Uterus (tissue), 3 donors: ENCODE measurements at regions not wholly inside any gene's neighbourhood (a gene's known extent, or its start where the extent isn't known, plus 50 kb on each side); places are given as distances from the start of the nearest gene placed in this dataset.

Experiments used
- DNase-seq, 2 donors: peaks; one replicate each; pipeline ENCODE4 v3.0.0-alpha.2; 2019 to 2020
- H3K27ac ChIP-seq, 2 donors: fragments of 200-600 bp; sonication (generic); 1 replicate in 1 of 2; 2 replicates in 1 of 2; pipeline ENCODE4 v1.5.1; 2016 to 2018
- H3K27me3 ChIP-seq, 2 donors: fragments of 200-600 bp; sonication (generic); one replicate each; pipeline ENCODE4 v1.5.1; 2018 to 2019; ENCODE audit warnings: control low read depth in 1 of 2
- H3K36me3 ChIP-seq, 2 donors: fragments of 200-600 bp; sonication (generic); one replicate each; pipeline ENCODE4 v1.5.1; 2019; ENCODE audit warnings: control low read depth in 1 of 2
- H3K4me1 ChIP-seq, 2 donors: fragments of 200-600 bp; sonication (generic); one replicate each; pipeline ENCODE4 v1.5.1; 2018 to 2019; ENCODE audit warnings: control low read depth in 1 of 2
- H3K4me3 ChIP-seq, 2 donors: fragments of 200-600 bp; sonication (generic); 1 replicate in 1 of 2; 2 replicates in 1 of 2; pipeline ENCODE4 v1.5.1; 2018 to 2019; ENCODE audit warnings: mild to moderate bottlenecking in 1 of 2
- H3K9me3 ChIP-seq, 2 donors: fragments of 200-600 bp; sonication (generic); one replicate each; pipeline ENCODE4 v1.5.1; 2019; ENCODE audit warnings: control low read depth in 1 of 2
- POLR2A ChIP-seq, 2 donors: fragments of 450-650 bp; IDR thresholded peaks; one replicate each; pipeline ENCODE4 v1.6.1; 2016; ENCODE audit warnings: antibody characterized with exemption in 2 of 2, mild to moderate bottlenecking in 1 of 2, moderate library complexity in 1 of 2
- intact Hi-C: fragments of 100-400 bp; cut with DNase I; formaldehyde crosslinking; loops from one replicate; pipeline ENCODE4 v1.15.1; 2023; ENCODE audit warnings: low total_unique reads
- TF ChIP-seq, protein P1 (sequence below), 4 experiments: fragments of 200-600 bp in 2 of 4; fragments of 450-650 bp in 2 of 4; sonication (generic) in 2 of 4; IDR thresholded peaks; one replicate each; pipeline ENCODE4 v1.5.1; 2016 to 2019; ENCODE audit warnings: antibody characterized with exemption in 4 of 4, mild to moderate bottlenecking in 2 of 4, moderate library complexity in 1 of 4
- donor health status: DM: yes; HTN: yes; CAD: no.

GRCh38 chr9:107621436-107621835 is 131.9 kb upstream of the KLF4 start:
- no peaks in the 10 kb centered on the region for H3K4me1 ChIP-seq
- H3K9me3 ChIP-seq, result no peaks in the 10 kb centered on the region
- intact Hi-C loops, result no loop called here
- no peak for DNase-seq
- TF ChIP-seq POLR2A (IDR thresholded peaks at IDR 0.05), result no peak
- TF ChIP-seq, protein P1, sequence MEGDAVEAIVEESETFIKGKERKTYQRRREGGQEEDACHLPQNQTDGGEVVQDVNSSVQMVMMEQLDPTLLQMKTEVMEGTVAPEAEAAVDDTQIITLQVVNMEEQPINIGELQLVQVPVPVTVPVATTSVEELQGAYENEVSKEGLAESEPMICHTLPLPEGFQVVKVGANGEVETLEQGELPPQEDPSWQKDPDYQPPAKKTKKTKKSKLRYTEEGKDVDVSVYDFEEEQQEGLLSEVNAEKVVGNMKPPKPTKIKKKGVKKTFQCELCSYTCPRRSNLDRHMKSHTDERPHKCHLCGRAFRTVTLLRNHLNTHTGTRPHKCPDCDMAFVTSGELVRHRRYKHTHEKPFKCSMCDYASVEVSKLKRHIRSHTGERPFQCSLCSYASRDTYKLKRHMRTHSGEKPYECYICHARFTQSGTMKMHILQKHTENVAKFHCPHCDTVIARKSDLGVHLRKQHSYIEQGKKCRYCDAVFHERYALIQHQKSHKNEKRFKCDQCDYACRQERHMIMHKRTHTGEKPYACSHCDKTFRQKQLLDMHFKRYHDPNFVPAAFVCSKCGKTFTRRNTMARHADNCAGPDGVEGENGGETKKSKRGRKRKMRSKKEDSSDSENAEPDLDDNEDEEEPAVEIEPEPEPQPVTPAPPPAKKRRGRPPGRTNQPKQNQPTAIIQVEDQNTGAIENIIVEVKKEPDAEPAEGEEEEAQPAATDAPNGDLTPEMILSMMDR (IDR thresholded peaks at IDR 0.05), result no peak
- H3K27me3 ChIP-seq, result no peaks in the 10 kb centered on the region
- peak overlapping the region; percentile 39 to 57 for H3K27ac ChIP-seq
- no peak overlapping the region for H3K4me3 ChIP-seq
- H3K36me3 ChIP-seq, result no peaks in the 10 kb centered on the region

GRCh38 chr9:107620801-107621200 is 131.2 kb upstream of the KLF4 start:
- DNase-seq, result peak; percentile 51
- intact Hi-C loops, result no loop called here
- peak in 1 of 2 donors; percentile 22 for TF ChIP-seq POLR2A (IDR thresholded peaks at IDR 0.05)
- TF ChIP-seq, protein P1 (IDR thresholded peaks at IDR 0.05), result no peak
- Histone ChIP-seq H3K4me3 (no peak overlapping the region), H3K9me3 (no peaks in the 10 kb centered on the region), H3K27ac (peak overlapping the region; percentile 39 to 57), H3K36me3 (no peaks in the 10 kb centered on the region), H3K4me1 (no peaks in the 10 kb centered on the region), H3K27me3 (no peaks in the 10 kb centered on the region)

DNA sequence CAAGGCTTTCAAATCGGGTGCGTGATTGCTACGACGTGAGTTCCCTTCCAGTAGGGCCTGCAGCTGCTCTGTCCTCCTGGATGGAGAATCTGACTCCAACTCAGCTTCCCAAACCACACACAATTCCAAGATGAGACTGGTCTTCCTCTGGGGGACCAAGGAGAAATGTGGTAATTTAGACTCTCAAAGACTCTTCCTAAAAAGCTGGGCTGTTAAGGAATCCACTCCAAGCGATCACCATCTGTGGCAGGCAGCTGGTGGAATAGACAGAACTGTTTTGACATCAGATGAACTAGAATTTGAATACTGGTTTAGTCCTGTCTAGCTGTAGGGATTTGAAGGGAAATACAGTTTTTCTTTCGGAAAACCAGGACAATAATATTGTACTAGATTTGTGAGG is 130.7 kb upstream of the KLF4 start:
- peak overlapping the region; percentile 39 to 57 for H3K27ac ChIP-seq
- TF ChIP-seq POLR2A (IDR thresholded peaks at IDR 0.05), result no peak
- no peak overlapping the region for H3K4me3 ChIP-seq

GRCh38 chr9:107615321-107615720 is 125.8 kb upstream of the KLF4 start:
- DNase-seq, result no peak
- no peak overlapping the region for H3K4me3 ChIP-seq
- H3K4me1 ChIP-seq, result no peaks in the 10 kb centered on the region
- H3K27me3 ChIP-seq, result no peaks in the 10 kb centered on the region
- H3K36me3 ChIP-seq, result no peaks in the 10 kb centered on the region
- TF ChIP-seq POLR2A (IDR thresholded peaks at IDR 0.05), result no peak
- TF ChIP-seq, protein P1 (IDR thresholded peaks at IDR 0.05), result no peak
- no peak overlapping the region for H3K27ac ChIP-seq
- H3K9me3 ChIP-seq, result no peaks in the 10 kb centered on the region
- intact Hi-C loops, result no loop called here

More for the DNA sequence above, 130.7 kb upstream of the KLF4 start:
- intact Hi-C loops, result no loop called here
- DNase-seq, result no peak
- H3K27me3 ChIP-seq, result no peaks in the 10 kb centered on the region
- no peaks in the 10 kb centered on the region for H3K36me3 ChIP-seq
- H3K9me3 ChIP-seq, result no peaks in the 10 kb centered on the region
- no peaks in the 10 kb centered on the region for H3K4me1 ChIP-seq

- intact Hi-C loops, result no loop called here
- DNase-seq, result no peak
These were observed 125.2 kb upstream of the KLF4 start for GRCh38 chr9:107614765-107615164.

More at GRCh38 chr9:107614765-107615164, 125.2 kb upstream of the KLF4 start:
- H3K4me3 ChIP-seq, result no peak overlapping the region
- no peaks in the 10 kb centered on the region for H3K9me3 ChIP-seq
- no peaks in the 10 kb centered on the region for H3K4me1 ChIP-seq
- TF ChIP-seq POLR2A (IDR thresholded peaks at IDR 0.05), result no peak
- TF ChIP-seq, protein P1 (IDR thresholded peaks at IDR 0.05), result no peak
- H3K27me3 ChIP-seq, result no peaks in the 10 kb centered on the region
- H3K36me3 ChIP-seq, result no peaks in the 10 kb centered on the region
- H3K27ac ChIP-seq, result no peak overlapping the region
